HG03103 (cell line): ENCODE measurements at regions not wholly inside any gene's neighbourhood (a gene's known extent, or its start where the extent isn't known, plus 50 kb on each side); places are given as distances from the start of the nearest gene placed in this dataset.
A peak's percentile ranks its signal among the peaks of the same experiment; 100 is the strongest.
"Not testable (repeated sequence)": the region's sequence is repeated elsewhere in the genome, so short reads cannot be mapped to it uniquely, and the experiment has no call there.

Experiments used
- ATAC-seq: cut with Tn5 transposase; IDR thresholded peaks from one replicate; pipeline ENCODE4 v1.9.1; 2021; ENCODE audit warnings: low read depth; ENCODE audit not compliant: unreplicated experiment

DNA sequence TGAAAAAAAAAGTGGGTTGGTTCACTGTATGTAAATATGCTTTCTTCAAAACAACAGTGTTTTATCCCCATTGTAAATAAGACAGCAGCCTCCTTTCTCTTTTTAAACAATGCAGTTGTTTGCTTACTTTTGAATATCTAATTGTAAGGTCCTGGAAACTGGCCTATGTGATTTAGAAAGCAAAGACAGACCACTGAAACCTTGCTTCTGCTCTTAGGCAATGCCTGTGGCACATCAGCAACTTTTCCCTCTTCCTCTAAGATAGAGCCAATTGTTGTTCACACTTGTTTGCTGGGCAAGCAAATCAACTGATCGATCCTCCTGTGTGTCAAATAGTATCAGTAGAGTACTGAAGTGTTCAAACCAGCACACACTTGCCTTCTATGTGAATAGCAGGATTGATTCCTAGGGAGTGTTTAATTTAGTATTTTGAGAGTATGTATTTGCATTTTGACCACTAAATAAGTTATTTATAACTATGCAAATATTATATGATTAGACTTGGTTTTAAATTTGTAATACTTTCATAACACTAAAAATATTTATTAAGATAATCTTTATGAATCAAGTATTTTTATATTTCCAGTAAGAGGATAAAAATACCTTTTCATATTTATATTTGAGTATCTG lies 55.4 kb upstream of the GRPR start:
- no peak for ATAC-seq

DNA sequence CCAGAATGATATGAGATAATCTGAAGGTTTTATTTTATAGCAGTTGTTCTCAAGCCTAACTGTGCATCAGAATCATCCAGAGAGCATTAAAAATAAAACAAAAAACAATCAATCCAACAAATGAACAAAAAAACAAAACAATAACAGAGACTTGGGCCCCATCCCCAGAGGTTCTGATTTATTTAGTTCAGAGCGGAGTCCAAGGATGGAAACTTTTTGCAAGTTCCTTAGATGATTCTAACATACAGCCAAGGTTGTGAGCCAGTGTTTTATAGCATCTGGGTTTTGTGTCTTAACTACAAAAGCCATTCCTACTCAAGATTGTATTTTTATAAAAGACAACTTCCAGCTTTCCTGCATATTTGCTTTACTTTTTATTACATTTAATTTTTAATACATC lies 59.4 kb upstream of the GRPR start:
- ATAC-seq, result no peak

DNA sequence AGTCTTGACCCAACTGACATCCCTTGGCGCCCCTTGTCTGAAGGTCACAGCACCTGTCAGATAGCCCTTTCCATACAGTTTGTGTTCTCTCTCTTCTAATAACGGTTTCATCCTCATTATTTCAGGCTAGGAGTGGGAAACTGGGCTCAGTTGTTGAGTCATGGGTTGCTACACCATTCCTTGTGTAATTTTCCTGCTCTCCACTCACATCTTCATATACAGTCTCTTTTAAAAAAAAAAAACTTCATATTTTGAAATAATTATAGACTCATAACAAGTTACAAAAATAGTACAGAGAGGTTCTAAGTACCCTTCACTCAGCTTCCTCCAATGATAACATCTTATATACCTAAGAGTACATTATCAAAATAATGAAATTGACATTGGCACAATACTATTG lies 60.2 kb upstream of the GRPR start:
- ATAC-seq, result no peak

DNA sequence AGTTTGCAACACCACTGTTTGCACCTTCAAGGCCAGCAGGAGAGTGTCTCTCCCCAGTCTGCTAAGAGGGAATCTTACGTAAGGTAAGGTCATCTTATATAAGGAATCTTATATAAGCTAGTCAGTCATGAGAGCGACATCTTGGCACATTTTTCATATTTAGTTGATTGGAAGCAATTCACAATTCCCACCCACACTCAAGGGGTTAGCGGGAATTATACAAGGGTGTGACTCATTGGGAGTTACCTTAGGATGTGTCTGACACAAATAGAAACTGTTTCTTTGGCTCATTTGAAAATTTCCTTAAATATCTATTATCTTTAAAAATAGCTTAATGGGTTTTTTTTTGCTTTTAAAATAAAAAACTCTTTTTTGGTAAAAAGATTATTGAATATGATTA lies 62.1 kb upstream of the GRPR start:
- ATAC-seq, result no peak

DNA sequence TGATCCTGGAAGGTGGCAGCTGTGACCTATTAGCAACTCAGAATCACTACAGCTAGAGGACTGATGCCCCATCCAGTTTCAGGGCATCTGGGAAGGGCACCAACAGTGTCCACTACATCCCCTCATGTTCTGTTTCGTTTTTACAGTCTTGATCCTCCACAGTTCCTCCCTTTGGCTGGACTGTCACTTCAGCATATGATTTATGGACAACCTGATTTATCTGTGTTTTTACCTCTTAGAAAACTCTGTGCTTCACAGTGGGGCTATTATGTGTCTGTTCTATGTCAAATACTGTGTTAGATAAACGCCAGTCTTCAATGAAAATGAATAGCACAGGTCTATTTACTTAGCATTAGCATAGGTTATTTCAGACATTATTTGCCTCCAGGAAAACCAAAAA lies 63.1 kb upstream of the GRPR start:
- no peak for ATAC-seq

DNA sequence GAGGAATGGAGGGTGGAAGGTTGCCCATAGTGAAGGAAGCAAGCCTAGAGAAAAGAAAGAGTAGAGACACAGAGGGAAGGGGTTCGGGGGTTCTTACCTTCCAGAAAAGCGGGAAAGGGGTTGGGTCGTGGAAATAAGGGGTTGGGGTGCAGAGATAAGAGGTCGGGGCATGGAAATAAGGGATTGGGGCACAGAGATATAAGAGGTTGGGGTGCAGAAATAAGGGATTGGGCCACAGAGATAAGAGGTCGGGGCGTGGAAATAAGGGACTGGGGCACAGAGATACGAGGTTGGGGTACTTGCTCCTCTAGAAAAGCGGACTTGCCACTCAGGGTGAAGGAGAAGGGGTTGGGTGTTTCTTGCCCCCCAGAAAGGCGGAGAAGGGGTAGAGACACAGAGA lies 74.2 kb upstream of the GRPR start:
- ATAC-seq, result not testable (repeated sequence)

DNA sequence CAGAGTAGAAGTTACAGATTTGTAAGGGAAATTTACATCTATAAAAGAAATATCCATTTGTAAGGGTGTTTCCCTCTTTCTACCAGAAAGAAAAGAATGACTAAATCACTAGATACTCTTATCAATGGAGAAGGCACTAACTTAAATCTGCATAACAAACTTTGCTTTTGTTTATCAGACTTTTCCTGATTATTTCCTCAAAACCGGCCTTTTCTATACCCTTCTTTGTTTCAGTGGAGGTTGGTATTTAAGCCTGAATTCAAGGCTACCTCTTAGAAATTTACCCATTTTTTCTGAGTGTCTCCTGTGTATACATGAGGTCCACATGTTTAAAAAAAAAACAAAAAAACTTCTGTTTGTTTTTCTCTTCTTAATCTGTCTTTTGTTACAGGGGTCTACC lies 80.4 kb upstream of the GRPR start:
- ATAC-seq, result no peak

DNA sequence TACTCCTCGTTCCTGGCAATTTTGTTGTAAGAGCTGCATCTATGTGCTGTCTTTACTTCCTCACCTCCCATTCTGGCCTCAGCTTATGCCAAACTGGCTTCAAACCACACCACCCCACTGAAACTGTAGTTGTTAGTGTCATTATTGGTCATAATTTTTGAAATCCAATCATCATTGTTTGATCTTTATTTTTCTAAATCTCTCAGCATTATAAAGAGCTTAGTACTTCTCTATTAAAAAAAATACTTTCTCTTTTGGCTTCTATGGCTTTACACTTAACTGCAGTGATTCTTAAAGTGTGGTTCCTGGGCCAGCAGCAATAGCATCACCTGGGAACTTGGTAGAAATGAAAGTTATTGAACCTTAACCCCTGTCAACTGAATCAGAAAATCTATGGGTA lies 83.5 kb upstream of the GRPR start:
- ATAC-seq, result no peak

DNA sequence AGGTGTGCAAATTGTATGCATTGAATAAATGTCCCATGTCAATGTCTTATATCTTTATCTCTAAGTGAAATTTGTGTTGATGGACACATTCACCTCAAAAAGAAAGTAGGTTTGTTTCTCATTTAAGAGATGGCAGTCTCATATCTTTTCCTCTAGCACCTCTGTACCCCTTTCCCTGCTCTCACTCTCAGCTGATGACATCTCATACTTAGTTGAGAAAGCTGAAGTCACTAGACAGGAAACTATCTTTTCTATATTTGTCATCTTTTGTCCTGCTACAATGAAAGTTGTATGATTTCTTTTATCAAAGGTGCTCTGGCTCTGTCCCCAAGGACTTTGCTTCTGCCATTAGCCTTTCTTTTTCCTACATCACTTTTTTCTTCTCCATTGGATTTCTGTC lies 84.0 kb upstream of the GRPR start:
- no peak for ATAC-seq

DNA sequence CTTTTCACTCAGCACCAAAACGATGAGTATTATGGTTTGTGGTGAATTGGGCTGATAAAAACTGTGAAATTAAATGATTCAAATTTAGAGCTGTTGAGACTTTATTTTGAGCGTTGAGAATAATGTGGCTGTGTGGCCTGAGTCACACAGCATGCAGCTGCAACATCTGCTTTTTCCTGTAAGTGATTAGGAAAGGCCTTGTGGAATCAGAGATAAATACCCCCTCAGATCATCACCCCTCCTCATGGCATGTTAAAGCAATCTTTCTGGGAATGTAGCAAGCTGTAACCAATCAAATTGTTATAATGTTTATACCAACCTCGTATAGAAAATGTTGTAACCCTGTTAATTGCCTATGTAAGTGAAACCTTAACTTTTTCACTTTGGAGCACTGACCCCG lies 90.0 kb upstream of the GRPR start:
- ATAC-seq, result no peak

DNA sequence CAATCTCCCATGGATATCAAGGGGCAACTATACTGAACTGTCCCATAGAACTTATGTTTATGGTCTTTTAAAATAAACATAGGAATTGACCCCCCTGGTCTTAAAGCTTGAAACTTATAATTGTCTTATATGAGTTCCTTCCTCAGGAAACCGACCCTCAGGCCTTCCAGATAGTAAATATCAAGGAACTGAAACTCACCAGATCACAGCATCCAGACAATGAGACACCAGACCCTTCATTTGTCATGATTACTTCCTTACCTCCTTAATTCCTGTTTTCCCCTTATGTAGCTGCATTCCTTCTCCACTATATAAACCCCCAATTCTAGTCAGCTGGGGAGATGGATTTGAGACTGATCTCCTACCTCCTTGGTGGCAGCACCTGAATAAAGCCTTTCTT lies 94.8 kb upstream of the GRPR start:
- no peak for ATAC-seq

DNA sequence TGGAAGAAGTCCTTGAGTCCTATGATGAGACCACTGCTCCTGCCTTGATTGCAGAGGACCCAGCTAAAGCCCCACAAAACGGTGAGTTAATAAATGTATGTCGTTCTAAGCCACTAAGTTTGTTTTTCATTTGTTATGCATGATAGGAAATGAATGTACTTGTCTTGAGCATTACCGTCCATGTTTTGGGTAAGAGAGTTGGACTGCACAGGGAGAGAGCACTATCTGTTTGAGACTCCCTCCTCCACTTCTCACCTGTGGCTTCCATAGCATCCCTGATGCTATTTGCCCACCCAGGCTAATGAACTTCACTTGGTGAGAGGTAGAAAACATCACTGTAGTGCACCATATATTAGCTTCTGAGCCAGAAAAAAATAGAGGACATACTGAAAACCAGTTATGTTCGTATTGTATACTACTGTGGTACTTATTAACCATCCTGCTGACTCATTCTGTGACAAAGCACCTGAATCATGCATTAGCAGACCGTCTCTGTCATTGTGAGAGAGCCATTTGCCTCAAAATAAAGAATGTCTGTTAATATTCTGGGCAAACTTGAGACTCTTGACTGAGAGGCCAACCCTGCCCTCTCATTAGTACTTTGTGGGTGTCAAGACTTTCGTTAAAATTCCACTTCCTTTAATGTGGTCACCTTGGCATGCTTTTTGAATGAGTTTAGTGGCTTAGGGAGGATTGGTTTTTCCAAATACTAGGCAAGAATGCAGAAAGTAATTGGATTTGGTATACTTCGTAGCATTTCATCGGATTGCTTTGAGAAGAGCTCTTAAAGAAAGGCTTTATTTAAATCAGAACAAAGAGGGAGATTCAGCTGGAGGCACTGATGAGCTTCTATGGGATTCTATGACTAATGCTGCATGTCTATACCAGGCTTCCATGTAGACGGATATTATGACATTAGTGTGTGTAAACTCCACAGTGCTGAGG lies 99.3 kb upstream of the GRPR start:
- peak; percentile 98 for ATAC-seq

DNA sequence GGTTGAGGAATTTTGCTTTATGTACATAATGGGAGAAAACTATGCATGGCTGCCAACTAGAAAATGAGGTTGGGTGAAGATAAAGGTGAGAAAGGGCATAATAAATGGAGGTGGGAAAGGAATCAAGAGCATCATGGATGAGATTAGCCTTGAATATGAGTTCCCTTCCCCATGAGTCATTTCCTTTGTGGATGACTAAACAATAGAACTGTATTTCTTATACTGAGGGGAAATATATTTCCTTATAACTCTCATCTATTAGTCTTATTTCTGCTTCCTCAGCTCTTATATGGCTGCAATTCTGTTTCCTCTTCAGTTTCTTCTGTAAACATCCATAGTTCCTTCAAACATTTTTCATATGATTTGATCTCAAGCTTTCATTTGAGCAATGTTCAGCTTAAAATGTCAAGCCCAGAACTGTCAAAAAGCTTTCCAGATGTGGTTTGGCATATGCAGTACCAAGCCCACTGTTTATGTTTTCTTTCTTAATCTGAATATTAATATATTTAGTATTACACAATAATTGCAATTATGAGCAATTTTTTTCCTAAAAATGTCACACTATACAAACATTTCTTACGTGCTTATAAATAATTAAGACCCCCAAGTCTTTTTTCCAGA lies 100.7 kb upstream of the GRPR start:
- ATAC-seq, result no peak

DNA sequence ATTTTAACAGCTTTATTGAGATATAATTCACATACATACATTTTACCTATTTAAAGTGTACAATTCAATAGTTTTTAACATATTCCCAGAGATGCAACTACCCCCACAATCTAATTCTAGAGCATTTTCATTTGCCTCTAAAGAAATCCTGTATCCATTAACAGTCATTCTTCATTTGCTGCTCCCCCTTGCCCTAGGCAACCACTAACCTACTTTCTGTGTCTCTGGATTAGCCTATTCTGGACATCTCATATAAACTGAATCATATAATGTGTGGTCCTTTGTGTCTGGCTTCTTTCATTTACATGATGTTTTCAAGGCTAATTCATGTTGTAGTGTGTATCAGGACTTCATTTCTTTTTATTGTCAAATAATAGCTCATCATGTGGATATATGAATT lies 105.1 kb upstream of the GRPR start:
- no peak for ATAC-seq

DNA sequence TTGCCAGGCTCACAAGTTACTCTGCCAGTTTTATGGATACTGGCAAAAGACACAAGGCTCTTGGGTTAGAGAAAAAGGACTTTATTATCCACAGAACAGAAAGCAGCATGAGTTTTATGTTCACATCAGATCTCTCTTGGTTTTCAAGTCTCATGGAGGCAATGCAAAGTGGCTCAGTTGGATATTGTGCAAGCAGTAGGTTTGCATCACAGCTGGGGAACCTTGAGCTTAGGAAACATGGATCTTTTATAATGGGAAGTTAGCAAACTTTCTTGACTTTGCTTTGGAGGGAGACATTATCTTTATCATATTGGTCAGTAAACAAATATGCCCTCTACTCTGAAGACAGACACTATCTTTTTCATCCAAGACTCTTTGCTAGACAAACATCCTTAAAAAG lies 109.2 kb upstream of the GRPR start:
- no peak for ATAC-seq

DNA sequence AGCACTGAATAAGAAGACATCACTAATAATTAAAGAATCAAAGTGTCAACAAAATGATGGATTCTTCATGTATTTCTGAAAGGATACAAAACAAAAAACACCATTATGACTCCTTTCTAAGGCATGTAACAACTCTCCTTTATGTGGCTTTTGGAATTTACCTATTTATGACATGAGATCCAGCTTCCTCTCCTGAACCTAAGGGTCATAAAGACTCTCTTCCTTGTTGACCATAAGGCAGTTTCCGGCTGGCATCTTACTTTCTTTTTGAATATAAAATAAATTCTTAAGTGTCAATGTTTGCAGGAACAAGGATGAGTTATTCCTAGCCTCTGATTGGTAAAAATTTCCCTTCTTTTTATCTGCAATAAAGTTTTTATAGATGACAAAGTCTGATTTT lies 111.1 kb upstream of the GRPR start:
- ATAC-seq, result no peak

DNA sequence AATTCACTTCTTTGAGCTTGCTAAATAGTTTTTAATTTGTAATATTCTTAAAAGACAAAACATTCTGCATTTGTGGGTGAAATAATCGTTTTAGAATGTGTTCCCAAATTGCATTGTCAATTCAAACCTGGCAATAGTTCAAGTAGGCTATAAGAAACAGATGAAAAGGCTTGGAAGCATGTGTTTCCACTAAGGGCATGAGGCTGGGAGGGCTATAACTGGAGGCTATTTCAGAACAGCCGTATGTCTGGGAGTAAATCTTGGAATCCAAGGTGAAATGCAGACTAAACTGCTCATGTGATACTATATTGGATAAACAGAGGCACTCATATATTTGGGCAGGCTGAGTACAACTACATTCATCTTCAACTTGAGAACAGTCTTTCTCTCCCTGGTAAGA lies 117.4 kb upstream of the GRPR start:
- ATAC-seq, result no peak

DNA sequence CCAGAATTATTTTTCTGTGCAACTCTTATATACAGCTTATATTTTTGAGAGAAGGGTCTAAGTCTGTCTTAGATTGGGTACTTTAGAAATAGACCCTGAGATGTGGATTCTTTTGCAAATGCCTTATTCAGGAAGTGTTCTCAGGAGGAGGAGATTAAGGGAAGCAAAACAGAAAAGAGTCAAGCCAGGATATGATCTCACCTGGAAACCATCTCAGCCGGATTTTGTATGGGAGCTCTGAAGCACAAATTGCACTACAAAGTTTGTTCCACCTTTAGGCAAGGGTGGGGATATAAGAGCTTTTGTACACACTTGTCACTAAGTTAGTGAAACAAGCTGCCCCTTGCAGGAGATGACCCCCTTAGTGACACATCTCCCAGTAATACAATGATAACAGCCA lies 121.2 kb upstream of the GRPR start:
- no peak for ATAC-seq

DNA sequence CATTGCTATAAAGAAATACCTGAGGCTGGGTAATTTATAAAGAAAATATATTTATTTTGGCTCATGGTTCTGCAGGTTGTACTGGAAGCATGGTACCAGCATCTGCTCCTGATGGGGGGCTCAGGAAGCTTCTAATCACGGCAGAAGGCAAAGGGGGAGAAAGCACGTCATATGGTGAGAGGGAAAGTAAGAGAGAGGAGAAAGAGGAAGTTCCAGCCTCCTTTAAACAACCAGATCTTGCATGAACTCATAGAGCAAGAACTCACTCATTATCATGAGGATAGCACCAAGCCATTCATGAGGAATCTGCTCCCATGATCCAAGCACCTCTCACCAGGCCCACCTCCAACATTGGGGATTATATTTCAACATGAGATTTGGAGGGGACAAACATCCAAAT lies 125.0 kb upstream of the GRPR start:
- no peak for ATAC-seq

DNA sequence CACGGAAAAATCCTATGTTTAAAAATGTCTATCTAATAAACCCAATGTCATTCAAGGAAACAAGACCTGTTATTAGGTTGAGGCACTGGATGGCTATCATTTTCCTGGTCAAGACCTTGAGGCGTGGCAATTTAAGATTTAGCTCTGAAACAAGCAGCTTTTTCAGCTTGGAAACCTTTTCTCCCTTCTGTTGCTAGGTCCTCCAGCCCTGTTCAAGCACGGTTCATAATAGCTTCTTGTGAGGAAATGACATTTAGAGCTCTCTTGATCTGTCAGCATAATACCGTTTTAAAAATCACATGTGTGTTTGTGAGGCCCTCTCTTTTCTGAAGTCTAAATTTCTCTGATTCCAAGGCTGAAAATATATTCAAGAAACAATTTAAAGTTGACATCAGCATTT lies 133.6 kb upstream of the GRPR start:
- no peak for ATAC-seq

DNA sequence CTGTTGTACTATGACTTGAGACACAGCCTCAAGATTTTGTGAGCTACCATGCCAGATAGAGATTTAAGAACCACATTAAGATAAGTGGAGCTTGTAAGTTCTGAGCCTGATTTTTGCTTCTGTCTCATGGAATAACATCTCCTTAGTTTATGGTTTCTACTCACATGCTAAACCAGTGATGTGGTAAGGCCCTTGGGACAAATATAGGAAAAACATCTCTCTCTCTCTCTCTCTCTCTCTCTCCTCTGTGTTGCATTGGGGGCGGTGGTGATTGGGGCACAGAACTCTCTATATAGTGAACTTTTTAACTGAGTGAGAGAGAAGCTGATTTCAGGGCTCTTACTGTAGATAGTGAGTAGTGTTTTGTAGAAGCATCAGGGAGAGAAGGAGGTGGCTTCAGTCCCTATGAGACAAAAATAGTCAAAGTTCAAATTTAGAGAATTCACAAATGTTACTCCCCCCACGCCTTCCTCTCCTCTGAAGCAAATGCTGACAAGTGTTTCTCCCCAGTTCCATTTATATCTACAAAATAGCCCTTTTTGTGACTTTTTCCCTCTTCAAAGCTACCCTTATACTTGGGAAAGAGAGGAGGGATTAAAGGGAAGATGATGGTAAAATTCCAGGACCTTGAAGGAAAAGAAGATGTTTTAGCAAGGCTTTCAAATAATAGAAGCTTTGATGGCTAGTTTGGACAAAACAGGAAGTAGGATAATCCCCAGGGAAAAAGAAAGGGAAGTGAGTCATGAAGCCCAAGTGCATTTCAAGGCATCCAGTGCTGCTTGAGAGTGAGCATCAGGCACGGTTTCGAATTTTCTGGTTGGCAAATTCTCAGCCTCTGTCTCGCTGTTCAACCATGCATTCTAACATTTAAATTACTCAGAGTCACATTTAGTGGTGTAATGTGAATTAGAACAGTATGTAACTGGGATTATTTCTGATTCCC lies 134.3 kb upstream of the AP1S2 start:
- no peak for ATAC-seq
